ENCODE measurements at regions not wholly inside any gene's neighbourhood (a gene's known extent, or its start where the extent isn't known, plus 50 kb on each side); places are given as distances from the start of the nearest gene placed in this dataset.

GRCh38 chrX:39328661-39329060 lies 527.4 kb downstream of the MID1IP1 start:
- TF ChIP-seq, protein P1, sequence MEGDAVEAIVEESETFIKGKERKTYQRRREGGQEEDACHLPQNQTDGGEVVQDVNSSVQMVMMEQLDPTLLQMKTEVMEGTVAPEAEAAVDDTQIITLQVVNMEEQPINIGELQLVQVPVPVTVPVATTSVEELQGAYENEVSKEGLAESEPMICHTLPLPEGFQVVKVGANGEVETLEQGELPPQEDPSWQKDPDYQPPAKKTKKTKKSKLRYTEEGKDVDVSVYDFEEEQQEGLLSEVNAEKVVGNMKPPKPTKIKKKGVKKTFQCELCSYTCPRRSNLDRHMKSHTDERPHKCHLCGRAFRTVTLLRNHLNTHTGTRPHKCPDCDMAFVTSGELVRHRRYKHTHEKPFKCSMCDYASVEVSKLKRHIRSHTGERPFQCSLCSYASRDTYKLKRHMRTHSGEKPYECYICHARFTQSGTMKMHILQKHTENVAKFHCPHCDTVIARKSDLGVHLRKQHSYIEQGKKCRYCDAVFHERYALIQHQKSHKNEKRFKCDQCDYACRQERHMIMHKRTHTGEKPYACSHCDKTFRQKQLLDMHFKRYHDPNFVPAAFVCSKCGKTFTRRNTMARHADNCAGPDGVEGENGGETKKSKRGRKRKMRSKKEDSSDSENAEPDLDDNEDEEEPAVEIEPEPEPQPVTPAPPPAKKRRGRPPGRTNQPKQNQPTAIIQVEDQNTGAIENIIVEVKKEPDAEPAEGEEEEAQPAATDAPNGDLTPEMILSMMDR (IDR thresholded peaks at IDR 0.05; ENCODE audit: insufficient read depth, low read length, poor library complexity, severe bottlenecking): no peak
- TF ChIP-seq EZH2phosphoT487 (conservative IDR thresholded peaks at IDR 0.05; ENCODE audit: low read length): no peak
- Histone ChIP-seq H3K27me3 (ENCODE audit: low read length) (no peaks in the 10 kb centered on the region), H3K4me3 (ENCODE audit: insufficient read depth, low read length, poor library complexity, severe bottlenecking) (no peak overlapping the region), H4K20me1 (ENCODE audit: low read depth, low read length) (no peaks in the 10 kb centered on the region), H3K9ac (ENCODE audit: low read length) (no peak overlapping the region), H3F3A (ENCODE audit: insufficient read depth) (no peaks in the 10 kb centered on the region), H2AFZ (ENCODE audit: low read depth, low read length, severe bottlenecking) (no peak overlapping the region), H3K79me2 (ENCODE audit: insufficient read depth, low read length) (no peaks in the 10 kb centered on the region), H3K27ac (ENCODE audit: low read depth, low read length) (no peak overlapping the region), H3K4me2 (ENCODE audit: low read depth, low read length, poor library complexity, severe bottlenecking) (no peak overlapping the region), H3K9me2 (replicated peaks; ENCODE audit: insufficient read depth, low read length) (no peaks in the 10 kb centered on the region), H3K36me3 (ENCODE audit: low read length) (no peaks in the 10 kb centered on the region), H3K9me3 (ENCODE audit: insufficient read depth, low read length) (no peaks in the 10 kb centered on the region)

DNA sequence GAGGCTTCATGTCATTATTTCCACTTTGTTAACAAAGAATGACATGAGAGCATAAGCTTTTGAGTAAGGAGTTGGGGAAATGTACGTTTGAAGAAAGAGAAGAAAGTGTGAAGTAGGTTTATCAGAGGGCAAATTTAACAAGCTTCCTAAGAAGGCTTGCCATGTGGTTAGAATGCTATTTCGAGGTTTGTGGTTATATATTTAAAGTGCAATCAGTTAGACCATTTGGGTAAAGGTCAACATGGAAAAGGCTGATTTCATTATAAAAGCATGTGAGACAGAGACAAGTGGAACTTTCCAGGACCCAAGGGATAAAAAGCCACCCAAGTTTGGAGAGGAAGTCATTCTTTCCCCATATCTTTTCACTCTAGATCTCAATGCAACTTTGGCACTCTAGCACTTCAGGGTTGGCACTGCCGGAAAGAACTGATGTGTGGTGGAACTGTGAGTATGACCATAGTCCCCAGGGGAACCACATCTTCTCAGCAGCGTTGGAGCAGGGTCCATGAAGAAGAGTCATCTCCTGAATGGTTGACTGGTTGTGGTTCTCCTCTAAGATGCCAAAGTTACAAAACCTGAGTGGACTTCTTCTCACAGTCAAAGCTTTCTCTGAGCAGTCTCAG lies 529.9 kb downstream of the MID1IP1 start:
- Histone ChIP-seq H3K36me3 (ENCODE audit: low read length) (no peaks in the 10 kb centered on the region), H3K79me2 (ENCODE audit: insufficient read depth, low read length) (no peaks in the 10 kb centered on the region), H4K20me1 (ENCODE audit: low read depth, low read length) (no peaks in the 10 kb centered on the region), H3K27me3 (ENCODE audit: low read length) (no peaks in the 10 kb centered on the region), H2AFZ (ENCODE audit: low read depth, low read length, severe bottlenecking) (no peak overlapping the region), H3K9me2 (replicated peaks; ENCODE audit: insufficient read depth, low read length) (no peaks in the 10 kb centered on the region), H3F3A (ENCODE audit: insufficient read depth) (no peaks in the 10 kb centered on the region), H3K9me3 (ENCODE audit: insufficient read depth, low read length) (no peaks in the 10 kb centered on the region), H3K4me3 (ENCODE audit: insufficient read depth, low read length, poor library complexity, severe bottlenecking) (no peak overlapping the region), H3K27ac (ENCODE audit: low read depth, low read length) (no peak overlapping the region), H3K4me2 (ENCODE audit: low read depth, low read length, poor library complexity, severe bottlenecking) (no peak overlapping the region), H3K9ac (ENCODE audit: low read length) (no peak overlapping the region)
- TF ChIP-seq, protein P1 (IDR thresholded peaks at IDR 0.05; ENCODE audit: insufficient read depth, low read length, poor library complexity, severe bottlenecking): no peak
- TF ChIP-seq EZH2phosphoT487 (conservative IDR thresholded peaks at IDR 0.05; ENCODE audit: low read length): no peak

- TF ChIP-seq, protein P1 (IDR thresholded peaks at IDR 0.05; ENCODE audit: insufficient read depth, low read length, poor library complexity, severe bottlenecking): no peak
- no peak for TF ChIP-seq EZH2phosphoT487 (conservative IDR thresholded peaks at IDR 0.05; ENCODE audit: low read length)
These were observed 532.2 kb downstream of the MID1IP1 start for GRCh38 chrX:39333451-39333850.

More at GRCh38 chrX:39333451-39333850, 532.2 kb downstream of the MID1IP1 start:
- no peaks in the 10 kb centered on the region for H3K36me3 ChIP-seq (ENCODE audit: low read length)
- H3K27ac ChIP-seq (ENCODE audit: low read depth, low read length): no peak overlapping the region
- no peaks in the 10 kb centered on the region for H3K79me2 ChIP-seq (ENCODE audit: insufficient read depth, low read length)
- H3K4me3 ChIP-seq (ENCODE audit: insufficient read depth, low read length, poor library complexity, severe bottlenecking): no peak overlapping the region
- no peaks in the 10 kb centered on the region for H3F3A ChIP-seq (ENCODE audit: insufficient read depth)
- H3K9me2 ChIP-seq (replicated peaks; ENCODE audit: insufficient read depth, low read length): no peaks in the 10 kb centered on the region
- no peak overlapping the region for H3K9ac ChIP-seq (ENCODE audit: low read length)
- H3K4me2 ChIP-seq (ENCODE audit: low read depth, low read length, poor library complexity, severe bottlenecking): no peak overlapping the region
- H3K27me3 ChIP-seq (ENCODE audit: low read length): no peaks in the 10 kb centered on the region
- H3K9me3 ChIP-seq (ENCODE audit: insufficient read depth, low read length): no peaks in the 10 kb centered on the region
- H2AFZ ChIP-seq (ENCODE audit: low read depth, low read length, severe bottlenecking): no peak overlapping the region
- H4K20me1 ChIP-seq (ENCODE audit: low read depth, low read length): no peaks in the 10 kb centered on the region
